Renal pelvis (tissue), 1 donor: ENCODE measurements at regions not wholly inside any gene's neighbourhood (a gene's known extent, or its start where the extent isn't known, plus 50 kb on each side); places are given as distances from the start of the nearest gene placed in this dataset.
"Not testable (repeated sequence)": the region's sequence is repeated elsewhere in the genome, so short reads cannot be mapped to it uniquely, and the experiment has no call there.

ENCODE experiments used
- DNase-seq: peaks from one replicate; pipeline ENCODE4 v3.0.0-alpha.2; 2013

GRCh38 chr2:89296820-89297398 is 605.4 kb downstream of the RPIA start:
- not testable (repeated sequence) for DNase-seq

GRCh38 chr2:89299196-89299595 is 607.7 kb downstream of the RPIA start:
- DNase-seq = not testable (repeated sequence)

DNA sequence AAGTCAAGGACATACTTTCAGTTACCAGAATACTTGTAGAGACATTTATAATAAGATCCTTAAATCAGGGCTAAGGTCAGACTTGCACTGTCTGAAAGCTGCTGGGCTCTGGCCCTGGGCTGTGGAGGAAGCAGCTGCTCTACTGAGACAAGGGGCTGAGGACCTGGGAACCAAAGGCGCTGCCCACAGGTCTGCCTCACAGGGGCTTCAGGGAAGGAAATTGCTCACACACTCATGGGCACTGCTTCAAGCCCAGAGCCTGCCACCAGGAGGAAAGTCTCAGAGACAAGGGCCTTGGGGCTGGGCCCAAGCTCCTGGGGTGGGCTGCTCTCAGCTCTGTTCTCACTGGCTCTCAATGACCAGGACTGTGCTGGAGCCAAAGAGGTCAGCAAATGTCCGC is 614.1 kb downstream of the RPIA start:
- DNase-seq = not testable (repeated sequence)

GRCh38 chr2:89306869-89307637 is 615.6 kb downstream of the RPIA start:
- not testable (repeated sequence) for DNase-seq

GRCh38 chr2:89318990-89319389 is 627.5 kb downstream of the RPIA start:
- DNase-seq = not testable (repeated sequence)

DNA sequence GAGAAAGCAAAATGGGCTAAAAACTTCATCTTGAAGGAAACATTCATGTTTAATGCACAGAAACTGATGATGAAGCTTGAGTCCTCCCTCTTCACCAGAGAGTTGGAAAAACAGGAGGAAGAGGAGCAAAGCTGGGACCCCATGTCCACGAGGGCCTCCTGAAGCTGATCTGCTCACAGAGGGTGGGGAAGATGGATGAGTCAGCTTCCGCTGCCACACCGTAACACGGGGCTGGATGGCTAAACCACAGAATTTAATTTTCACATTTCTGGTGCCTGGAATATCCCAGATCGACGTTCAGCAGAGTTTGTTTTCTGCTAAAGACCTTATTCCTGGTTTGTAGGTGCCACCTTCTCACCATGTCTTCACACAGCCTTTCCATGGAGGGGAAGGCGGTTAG is 634.4 kb downstream of the RPIA start:
- not testable (repeated sequence) for DNase-seq

DNA sequence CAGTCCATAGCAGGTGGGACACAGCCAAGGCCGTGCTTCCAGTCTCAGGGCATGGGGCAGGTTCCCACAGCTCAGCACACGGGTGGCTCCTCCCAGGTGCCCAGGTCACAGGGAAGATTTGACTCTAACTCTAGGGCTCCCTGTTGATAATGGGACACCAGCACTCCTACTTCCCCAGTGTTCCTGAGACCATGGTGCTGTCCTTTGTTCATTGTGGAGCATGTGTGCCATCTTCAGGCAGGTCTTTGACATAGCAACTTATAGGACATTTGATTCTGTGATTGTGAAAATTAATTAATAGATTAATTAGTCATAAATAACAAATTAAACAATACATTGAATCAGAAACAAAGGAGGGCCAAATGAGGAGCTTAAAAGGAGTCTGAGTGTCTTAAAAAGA is 635.0 kb downstream of the RPIA start:
- DNase-seq = not testable (repeated sequence)

DNA sequence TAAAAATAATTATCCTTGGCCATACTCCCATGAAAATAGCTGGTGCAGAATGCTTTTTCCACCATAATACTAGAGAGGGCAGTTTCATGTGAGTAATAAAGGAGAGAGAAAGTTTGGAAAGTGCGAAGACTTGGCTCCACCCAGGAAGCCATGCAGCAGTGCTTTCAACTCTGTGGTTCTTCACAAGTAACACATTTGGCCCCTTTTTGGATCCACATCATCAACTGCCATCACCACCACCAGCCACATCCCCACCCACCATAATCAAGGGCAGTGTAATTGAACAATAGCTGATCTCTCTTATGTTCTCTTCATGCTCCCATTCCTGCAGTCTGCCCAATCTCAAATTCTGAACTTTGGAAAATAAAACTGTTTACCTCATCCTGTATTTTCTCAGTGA is 637.3 kb downstream of the RPIA start:
- not testable (repeated sequence) for DNase-seq
